ENCODE measurements at regions not wholly inside any gene's neighbourhood (a gene's known extent, or its start where the extent isn't known, plus 50 kb on each side); places are given as distances from the start of the nearest gene placed in this dataset.

GRCh38 chr2:66995636-66996035 is 401.5 kb upstream of the ETAA1 start:
- dilution Hi-C loops (cut with MboI; ENCODE audit: extremely low pct_ligation_motif_present, low sequenced_read_pairs), result no loop called here
- TF ChIP-seq POLR2AphosphoS5 (IDR thresholded peaks at IDR 0.05; ENCODE audit: insufficient read depth, low read depth, low read length) (no peak), FOS (IDR thresholded peaks at IDR 0.05; ENCODE audit: borderline replicate concordance, insufficient read depth, low read length) (no peak), GATA2 (IDR thresholded peaks at IDR 0.05; ENCODE audit: insufficient read depth, insufficient read length, low read depth, low read length) (no peak), CTCF (IDR thresholded peaks at IDR 0.05; ENCODE audit: extremely low read depth in 1 of 2, insufficient read depth in 1 of 2, low read depth in 1 of 2, low read length in 2 of 2) (no peak), POLR2A (IDR thresholded peaks at IDR 0.05; ENCODE audit: low read depth, low read length) (no peak), EZH2 (IDR thresholded peaks at IDR 0.05; ENCODE audit: borderline replicate concordance, low read depth, low read length, severe bottlenecking) (no peak), MAX (IDR thresholded peaks at IDR 0.05; ENCODE audit: insufficient read depth, insufficient read length) (no peak), JUN (IDR thresholded peaks at IDR 0.05; ENCODE audit: borderline replicate concordance, insufficient read depth, insufficient read length, low read depth) (no peak), MYC (IDR thresholded peaks at IDR 0.05; ENCODE audit: low read depth, low read length) (no peak)

More at GRCh38 chr2:66995636-66996035, 401.5 kb upstream of the ETAA1 start:
- BruUV-seq (replicated peaks), result no TSS peak
- POLR2A ChIA-PET, result no interaction called here
- Histone ChIP-seq H3K27me3 (ENCODE audit: control insufficient read depth in 2 of 2, insufficient read depth in 2 of 2, low read length in 2 of 2) (no peaks in the 10 kb centered on the region), H2AFZ (ENCODE audit: low read depth, low read length) (no peak overlapping the region), H3K9ac (replicated peaks; ENCODE audit: extremely low read depth, insufficient read depth, low read length) (no peak overlapping the region), H3K27ac (ENCODE audit: insufficient read depth, low read depth, low read length) (no peak overlapping the region), H3K4me3 (replicated peaks in 1 of 3; ENCODE audit: insufficient read depth in 1 of 3, low read depth in 1 of 3, low read length in 3 of 3) (no peak overlapping the region), H3K4me2 (ENCODE audit: insufficient read depth, low read length) (no peak overlapping the region), H3K4me1 (ENCODE audit: control insufficient read depth, extremely low read depth, insufficient read depth, low read length) (no peaks in the 10 kb centered on the region), H3K36me3 (ENCODE audit: control insufficient read depth in 2 of 2, extremely low read depth in 1 of 2, insufficient read depth in 2 of 2, low read length in 2 of 2) (no peaks in the 10 kb centered on the region), H4K20me1 (replicated peaks; ENCODE audit: control insufficient read depth, extremely low read depth, insufficient read depth, low read length) (no peaks in the 10 kb centered on the region), H3K79me2 (ENCODE audit: control insufficient read depth, insufficient read depth, low read length) (no peaks in the 10 kb centered on the region), H3K9me1 (replicated peaks; ENCODE audit: control insufficient read depth, extremely low read depth, insufficient read depth, low read length) (no peaks in the 10 kb centered on the region), H3K9me3 (replicated peaks; ENCODE audit: control insufficient read depth, insufficient read depth, low read length) (no peaks in the 10 kb centered on the region)
- CTCF ChIA-PET, result no interaction called here
- DNase-seq (ENCODE audit: low read depth, low spot score) (no peak), FAIRE-seq (no peak)
- intact Hi-C loops (cut with micrococcal nuclease), result no loop called here

Data from endothelial cell of umbilical vein (primary cell).